ENCODE measurements at regions not wholly inside any gene's neighbourhood (a gene's known extent, or its start where the extent isn't known, plus 50 kb on each side); places are given as distances from the start of the nearest gene placed in this dataset.

- intact Hi-C loops (cut with micrococcal nuclease; ENCODE audit: unreplicated experiment) = no loop called here
- ChIA-PET POLR2A (ENCODE audit: unreplicated experiment) (no interaction called here), CTCF (no interaction called here)
- H3K4me2 ChIP-seq = no peak overlapping the region
- no peaks in the 10 kb centered on the region for H4K20me1 ChIP-seq (ENCODE audit: insufficient read depth)
- H3K27ac ChIP-seq = no peak overlapping the region
- H3K36me3 ChIP-seq (ENCODE audit: low read depth) = no peaks in the 10 kb centered on the region
- H3F3A ChIP-seq (ENCODE audit: insufficient read depth, low read depth) = no peaks in the 10 kb centered on the region
- no peak overlapping the region for H2AFZ ChIP-seq
- no peaks in the 10 kb centered on the region for H3K9me2 ChIP-seq (ENCODE audit: insufficient read depth)
- H3K79me2 ChIP-seq (ENCODE audit: low read depth) = no peaks in the 10 kb centered on the region
- no peaks in the 10 kb centered on the region for H3K4me1 ChIP-seq (replicated peaks; ENCODE audit: insufficient read depth)
- no peak overlapping the region for H3K4me3 ChIP-seq
- TF ChIP-seq CTCF (conservative IDR thresholded peaks at IDR 0.05) = no peak
- no peak for TF ChIP-seq EZH2 (IDR thresholded peaks at IDR 0.05; ENCODE audit: low read depth)
- DNase-seq = no peak
- H3K9me3 ChIP-seq (ENCODE audit: insufficient read depth, low read depth) = no peaks in the 10 kb centered on the region
- no peaks in the 10 kb centered on the region for H3K27me3 ChIP-seq (ENCODE audit: insufficient read depth, low read depth)
- BruUV-seq (replicated peaks) = no TSS peak
These were observed 166.2 kb upstream of the SPACA1 start for GRCh38 chr6:87881342-87881895.

- intact Hi-C loops (cut with micrococcal nuclease; ENCODE audit: unreplicated experiment) = no loop called here
- POLR2A ChIA-PET (ENCODE audit: unreplicated experiment) = no interaction called here
- Histone ChIP-seq H3K9me2 (ENCODE audit: insufficient read depth) (no peaks in the 10 kb centered on the region), H3K4me2 (no peak overlapping the region), H4K20me1 (ENCODE audit: insufficient read depth) (no peaks in the 10 kb centered on the region), H3K4me1 (replicated peaks; ENCODE audit: insufficient read depth) (no peaks in the 10 kb centered on the region), H3K9me3 (ENCODE audit: insufficient read depth, low read depth) (no peaks in the 10 kb centered on the region), H3F3A (ENCODE audit: insufficient read depth, low read depth) (no peaks in the 10 kb centered on the region), H3K36me3 (ENCODE audit: low read depth) (no peaks in the 10 kb centered on the region), H3K79me2 (ENCODE audit: low read depth) (no peaks in the 10 kb centered on the region), H3K4me3 (no peak overlapping the region), H2AFZ (no peak overlapping the region), H3K27ac (no peak overlapping the region), H3K27me3 (ENCODE audit: insufficient read depth, low read depth) (no peaks in the 10 kb centered on the region)
- no peak for DNase-seq
- TF ChIP-seq EZH2 (IDR thresholded peaks at IDR 0.05; ENCODE audit: low read depth) (no peak), CTCF (conservative IDR thresholded peaks at IDR 0.05) (no peak)
- BruUV-seq (replicated peaks) = no TSS peak
- CTCF ChIA-PET = no interaction called here
These were observed 168.3 kb upstream of the SPACA1 start for GRCh38 chr6:87879132-87879861.

DNA sequence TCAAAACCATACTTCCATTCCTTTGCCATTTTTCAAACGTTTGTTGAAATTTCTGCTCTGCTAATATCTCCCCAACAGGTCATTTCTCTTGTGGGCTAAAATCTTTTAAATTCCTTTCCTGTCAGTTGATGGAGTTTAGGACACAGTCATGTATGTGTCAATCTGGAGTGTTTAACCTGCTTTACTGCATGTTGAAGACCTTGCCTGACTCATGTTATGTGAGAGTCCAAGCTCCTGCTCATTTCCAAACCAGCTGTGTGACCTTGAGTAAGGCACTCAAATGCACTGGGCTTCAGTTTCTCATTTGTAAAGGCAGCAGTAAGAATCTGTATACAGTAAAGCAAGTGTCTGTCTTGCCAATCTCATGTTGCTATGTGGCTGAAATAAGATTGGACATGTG lies 171.9 kb upstream of the SPACA1 start:
- H3K79me2 ChIP-seq (ENCODE audit: low read depth) = no peaks in the 10 kb centered on the region
- no peaks in the 10 kb centered on the region for H3K4me1 ChIP-seq (replicated peaks; ENCODE audit: insufficient read depth)
- H3K36me3 ChIP-seq (ENCODE audit: low read depth) = no peaks in the 10 kb centered on the region
- no peak for DNase-seq
- H3F3A ChIP-seq (ENCODE audit: insufficient read depth, low read depth) = no peaks in the 10 kb centered on the region
- H3K9me2 ChIP-seq (ENCODE audit: insufficient read depth) = no peaks in the 10 kb centered on the region
- no peaks in the 10 kb centered on the region for H3K9me3 ChIP-seq (ENCODE audit: insufficient read depth, low read depth)
- H3K27me3 ChIP-seq (ENCODE audit: insufficient read depth, low read depth) = no peaks in the 10 kb centered on the region
- H3K27ac ChIP-seq = no peak overlapping the region
- no peak for TF ChIP-seq CTCF (conservative IDR thresholded peaks at IDR 0.05)
- no peak for TF ChIP-seq EZH2 (IDR thresholded peaks at IDR 0.05; ENCODE audit: low read depth)
- H3K4me2 ChIP-seq = no peak overlapping the region
- no peak overlapping the region for H3K4me3 ChIP-seq
- H4K20me1 ChIP-seq (ENCODE audit: insufficient read depth) = no peaks in the 10 kb centered on the region
- no TSS peak for BruUV-seq (replicated peaks)
- no peak overlapping the region for H2AFZ ChIP-seq
- intact Hi-C loops (cut with micrococcal nuclease; ENCODE audit: unreplicated experiment) = no loop called here
- ChIA-PET POLR2A (ENCODE audit: unreplicated experiment) (no interaction called here), CTCF (no interaction called here)
